B cell (primary cell): ENCODE measurements at regions not wholly inside any gene's neighbourhood (a gene's known extent, or its start where the extent isn't known, plus 50 kb on each side); places are given as distances from the start of the nearest gene placed in this dataset.

ENCODE experiments used
- CTCF ChIP-seq: fragments of 200-600 bp; IDR thresholded peaks from one replicate; pipeline ENCODE4 v1.8.0; 2022; ENCODE audit warnings: antibody characterized with exemption, mild to moderate bottlenecking
- EZH2 ChIP-seq: IDR thresholded peaks from 2 replicates; pipeline ENCODE4 v1.6.1; 2012; ENCODE audit warnings: borderline replicate concordance, low read depth, mild to moderate bottlenecking, moderate library complexity, low read length; ENCODE audit not compliant: insufficient read depth, poor library complexity, severe bottlenecking

- no peak for TF ChIP-seq CTCF
- TF ChIP-seq EZH2, result no peak
Measured at GRCh38 chr10:131031346-131031745, 280.2 kb downstream of the TCERG1L start.
